Lower lobe of right lung (tissue), 2 donors: ENCODE measurements at regions not wholly inside any gene's neighbourhood (a gene's known extent, or its start where the extent isn't known, plus 50 kb on each side); places are given as distances from the start of the nearest gene placed in this dataset.

ENCODE experiments used
- ATAC-seq, 2 donors: fragments of 200-7000 bp; cut with Tn5 transposase; one replicate each; pipeline ENCODE4 v1.9.1; 2020 to 2022; ENCODE audit warnings: mild to moderate bottlenecking in 2 of 2, moderate library complexity in 2 of 2
- DNase-seq: peaks from one replicate; pipeline ENCODE4 v3.0.0-alpha.2; 2020
- H3K27ac ChIP-seq: fragments of 200-600 bp; one replicate; pipeline ENCODE4 v1.8.0; 2022
- H3K27me3 ChIP-seq: fragments of 200-600 bp; one replicate; pipeline ENCODE4 v1.8.0; 2022; ENCODE audit warnings: low read depth
- H3K36me3 ChIP-seq: fragments of 200-600 bp; one replicate; pipeline ENCODE4 v1.8.0; 2022; ENCODE audit warnings: mild to moderate bottlenecking
- H3K4me1 ChIP-seq: fragments of 200-600 bp; one replicate; pipeline ENCODE4 v1.8.0; 2022
- H3K4me3 ChIP-seq: fragments of 200-600 bp; one replicate; pipeline ENCODE4 v1.8.0; 2022; ENCODE audit warnings: mild to moderate bottlenecking
- H3K9me3 ChIP-seq: fragments of 200-600 bp; one replicate; pipeline ENCODE4 v1.8.0; 2022
- CTCF ChIP-seq: fragments of 200-600 bp; IDR thresholded peaks from one replicate; pipeline ENCODE4 v1.8.0; 2022; ENCODE audit warnings: antibody characterized with exemption, mild to moderate bottlenecking
- intact Hi-C: fragments of 100-400 bp; cut with DNase I; formaldehyde crosslinking; loops from one replicate; pipeline ENCODE4 v1.11.0; 2022
- donor health status: DM: no; HTN: yes; CAD: no; lungs with severe emphysema.

- H3K4me1 ChIP-seq: no peaks in the 10 kb centered on the region
Observed at GRCh38 chr17:77592106-77592865, 366.2 kb upstream of the TNRC6C start.

GRCh38 chr17:77593081-77593480 lies 365.4 kb upstream of the TNRC6C start:
- H3K4me1 ChIP-seq: no peaks in the 10 kb centered on the region
- intact Hi-C loops: no loop called here
- H3K27me3 ChIP-seq: peaks cover 8% of the 10 kb centered on the region
- H3K27ac ChIP-seq: no peak overlapping the region
- ATAC-seq (no peak), DNase-seq (no peak)
- H3K4me3 ChIP-seq: no peak overlapping the region
- H3K36me3 ChIP-seq: no peaks in the 10 kb centered on the region
- TF ChIP-seq CTCF: no peak
- no peaks in the 10 kb centered on the region for H3K9me3 ChIP-seq

More at GRCh38 chr17:77592106-77592865, 366.2 kb upstream of the TNRC6C start:
- intact Hi-C loops: no loop called here
- H3K36me3 ChIP-seq: no peaks in the 10 kb centered on the region
- DNase-seq (no peak), ATAC-seq (no peak)
- peaks cover 8% of the 10 kb centered on the region for H3K27me3 ChIP-seq
- H3K27ac ChIP-seq: no peak overlapping the region
- no peak for TF ChIP-seq CTCF
- no peaks in the 10 kb centered on the region for H3K9me3 ChIP-seq
- H3K4me3 ChIP-seq: no peak overlapping the region

- no peak for TF ChIP-seq CTCF
- Histone ChIP-seq H3K27me3 (peaks cover 8% of the 10 kb centered on the region), H3K4me3 (no peak overlapping the region), H3K4me1 (no peaks in the 10 kb centered on the region), H3K27ac (no peak overlapping the region), H3K36me3 (no peaks in the 10 kb centered on the region), H3K9me3 (no peaks in the 10 kb centered on the region)
- ATAC-seq (no peak), DNase-seq (no peak)
- intact Hi-C loops: no loop called here
Observed at GRCh38 chr17:77594416-77595209, 363.9 kb upstream of the TNRC6C start.

- H3K9me3 ChIP-seq: no peaks in the 10 kb centered on the region
- H3K27me3 ChIP-seq: no peaks in the 10 kb centered on the region
- H3K4me1 ChIP-seq: no peaks in the 10 kb centered on the region
- DNase-seq: no peak
- intact Hi-C loops: no loop called here
- H3K4me3 ChIP-seq: no peak overlapping the region
- TF ChIP-seq CTCF: no peak
- no peaks in the 10 kb centered on the region for H3K36me3 ChIP-seq
- H3K27ac ChIP-seq: no peak overlapping the region
- ATAC-seq: no peak
Observed at GRCh38 chr17:77596491-77597417, 361.7 kb upstream of the TNRC6C start.
